Prostate gland (tissue), 2 donors: ENCODE measurements at regions not wholly inside any gene's neighbourhood (a gene's known extent, or its start where the extent isn't known, plus 50 kb on each side); places are given as distances from the start of the nearest gene placed in this dataset.

Experiments used
- DNase-seq: peaks from one replicate; pipeline ENCODE4 v3.0.0-alpha.2; 2019; ENCODE audit warnings: low spot score
- H3K27ac ChIP-seq, 2 donors: fragments of 200-600 bp; sonication (generic); 2 replicates each; pipeline ENCODE4 v1.5.1; 2017 to 2019
- H3K27me3 ChIP-seq: fragments of 200-600 bp; sonication (generic); replicated peaks from 2 replicates; pipeline ENCODE4 v1.5.1; 2019; ENCODE audit not compliant: insufficient read depth
- H3K36me3 ChIP-seq, 2 donors: fragments of 200-600 bp; sonication (generic); 1 replicate in 1 of 2; 2 replicates in 1 of 2; pipeline versions ENCODE4 v1.5.1 to v1.8.1; 2017 to 2019
- H3K4me1 ChIP-seq: fragments of 200-600 bp; sonication (generic); replicated peaks from 2 replicates; pipeline ENCODE4 v1.5.1; 2019
- H3K4me3 ChIP-seq, 2 donors: fragments of 200-600 bp; sonication (generic); 2 replicates each; pipeline ENCODE4 v1.5.1; 2017 to 2019
- H3K9me3 ChIP-seq: fragments of 200-600 bp; sonication (generic); 2 replicates; pipeline ENCODE4 v1.5.1; 2017
- CTCF ChIP-seq, 4 experiments: fragments of 200-600 bp in 2 of 4; fragments of 450-650 bp in 2 of 4; sonication (generic) in 2 of 4; IDR thresholded peaks; 1 replicate in 3 of 4; 2 replicates in 1 of 4; pipeline ENCODE4 v1.5.1; 2016 to 2019; ENCODE audit warnings: antibody characterized with exemption in 4 of 4, mild to moderate bottlenecking in 2 of 4, moderate library complexity in 2 of 4
- POLR2A ChIP-seq: fragments of 450-650 bp; IDR thresholded peaks from one replicate; pipeline ENCODE4 v1.6.1; 2016; ENCODE audit warnings: antibody characterized with exemption, mild to moderate bottlenecking
- POLR2AphosphoS5 ChIP-seq: sonication (generic); formaldehyde crosslinking; IDR thresholded peaks from one replicate; pipeline ENCODE4 v1.6.1; 2017; ENCODE audit warnings: antibody characterized with exemption
- WGBS: methylation state at CpG from one replicate; pipeline ENCODE4 v1.1.5; 2018; 5-methylcytosine and 5-hydroxymethylcytosine counted together
- intact Hi-C: fragments of 100-400 bp; cut with DNase I; formaldehyde crosslinking; loops from one replicate; pipeline ENCODE4 v1.14.2; 2022

DNA sequence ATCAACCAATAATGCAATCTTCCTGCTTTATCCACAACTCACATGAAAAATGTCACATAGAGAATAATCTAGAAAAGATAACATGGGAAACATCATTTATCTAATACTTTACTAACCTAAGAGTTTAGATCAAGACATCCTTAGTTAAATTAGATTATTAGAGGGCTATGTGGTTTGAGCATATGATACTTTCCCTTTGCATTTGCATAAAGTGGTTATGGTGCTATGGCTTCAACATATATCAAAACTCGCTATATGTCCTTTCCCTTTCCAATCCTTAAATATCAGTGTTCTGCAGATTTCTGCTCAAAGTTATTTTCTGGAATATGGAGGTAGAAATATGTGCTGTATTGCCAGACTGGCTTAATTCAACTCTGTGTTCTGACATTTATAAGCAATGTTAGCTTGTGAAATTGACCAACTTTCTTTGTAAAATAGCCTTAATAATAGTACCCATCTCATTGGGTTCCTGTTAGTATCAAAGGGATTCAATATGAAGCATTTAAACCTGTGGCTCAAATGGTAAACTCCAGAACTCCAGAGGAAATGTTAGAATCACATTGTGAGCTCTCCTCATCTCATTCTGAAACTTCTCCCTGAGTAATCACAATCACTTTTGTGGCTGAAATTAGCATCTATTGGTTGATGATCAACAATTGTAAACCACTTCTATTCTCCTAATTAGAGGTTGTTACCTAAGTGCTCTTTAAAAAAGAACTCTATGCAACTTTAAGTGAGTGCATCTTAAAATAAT is 1089.9 kb upstream of the SLC39A10 start:
- TF ChIP-seq POLR2AphosphoS5, result no peak
- TF ChIP-seq CTCF (IDR thresholded peaks at IDR 0.05), result no peak
- no peak for TF ChIP-seq POLR2A
- Histone ChIP-seq H3K4me1 (peaks cover 4% of the 10 kb centered on the region), H3K27ac (no peak overlapping the region), H3K36me3 (no peaks in the 10 kb centered on the region), H3K27me3 (no peaks in the 10 kb centered on the region), H3K9me3 (no peaks in the 10 kb centered on the region), H3K4me3 (no peak overlapping the region)
- intact Hi-C loops, result no loop called here
- 97% methylated on average over 1 of the region's 1 CpG for WGBS
- DNase-seq, result no peak

GRCh38 chr2:194564422-194564821 is 1092.6 kb upstream of the SLC39A10 start:
- 11% methylated on average over 2 of the region's 2 CpGs for WGBS
- TF ChIP-seq CTCF (IDR thresholded peaks at IDR 0.05) (no peak), POLR2AphosphoS5 (no peak)
- H3K27me3 ChIP-seq, result no peaks in the 10 kb centered on the region
- no peaks in the 10 kb centered on the region for H3K9me3 ChIP-seq
- intact Hi-C loops, result no loop called here
- no peak for DNase-seq
- H3K4me3 ChIP-seq, result no peak overlapping the region
- H3K36me3 ChIP-seq, result no peaks in the 10 kb centered on the region
- H3K27ac ChIP-seq, result no peak overlapping the region
- H3K4me1 ChIP-seq, result peaks cover 4% of the 10 kb centered on the region

DNA sequence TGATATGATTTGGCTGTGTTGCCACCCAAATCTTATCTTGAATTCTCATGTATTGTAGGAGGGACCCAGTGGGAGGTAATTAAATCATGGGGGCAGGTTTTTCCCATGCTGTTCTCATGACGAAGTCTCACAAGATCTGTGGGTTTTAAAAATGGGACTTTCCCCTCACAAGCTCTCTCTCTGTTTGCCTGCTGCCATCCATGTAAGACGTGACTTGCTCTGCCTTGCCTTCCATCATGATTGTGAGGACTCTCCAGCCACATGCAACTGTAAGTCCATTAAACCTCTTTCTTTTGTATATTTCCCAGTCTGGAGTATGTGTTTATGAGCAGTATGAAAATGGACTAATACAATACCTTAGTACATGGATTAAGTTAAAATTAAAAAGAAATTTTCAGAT is 1094.7 kb upstream of the SLC39A10 start:
- 84% methylated on average over 2 of the region's 2 CpGs for WGBS
- H3K9me3 ChIP-seq, result no peaks in the 10 kb centered on the region
- intact Hi-C loops, result no loop called here
- H3K27me3 ChIP-seq, result no peaks in the 10 kb centered on the region
- no peak for TF ChIP-seq POLR2A
- TF ChIP-seq CTCF (IDR thresholded peaks at IDR 0.05), result no peak
- TF ChIP-seq POLR2AphosphoS5, result no peak
- H3K36me3 ChIP-seq, result no peaks in the 10 kb centered on the region
- no peaks in the 10 kb centered on the region for H3K4me1 ChIP-seq
- no peak overlapping the region for H3K4me3 ChIP-seq
- H3K27ac ChIP-seq, result no peak overlapping the region
- DNase-seq, result no peak

GRCh38 chr2:194559964-194560363 is 1097.1 kb upstream of the SLC39A10 start:
- Histone ChIP-seq H3K27me3 (no peaks in the 10 kb centered on the region), H3K9me3 (no peaks in the 10 kb centered on the region), H3K4me3 (no peak overlapping the region), H3K4me1 (no peaks in the 10 kb centered on the region), H3K27ac (no peak overlapping the region), H3K36me3 (no peaks in the 10 kb centered on the region)
- WGBS, result 96% methylated on average over 3 of the region's 3 CpGs
- intact Hi-C loops, result no loop called here
- DNase-seq, result no peak
- no peak for TF ChIP-seq POLR2AphosphoS5
- TF ChIP-seq CTCF (IDR thresholded peaks at IDR 0.05), result no peak
- no peak for TF ChIP-seq POLR2A

DNA sequence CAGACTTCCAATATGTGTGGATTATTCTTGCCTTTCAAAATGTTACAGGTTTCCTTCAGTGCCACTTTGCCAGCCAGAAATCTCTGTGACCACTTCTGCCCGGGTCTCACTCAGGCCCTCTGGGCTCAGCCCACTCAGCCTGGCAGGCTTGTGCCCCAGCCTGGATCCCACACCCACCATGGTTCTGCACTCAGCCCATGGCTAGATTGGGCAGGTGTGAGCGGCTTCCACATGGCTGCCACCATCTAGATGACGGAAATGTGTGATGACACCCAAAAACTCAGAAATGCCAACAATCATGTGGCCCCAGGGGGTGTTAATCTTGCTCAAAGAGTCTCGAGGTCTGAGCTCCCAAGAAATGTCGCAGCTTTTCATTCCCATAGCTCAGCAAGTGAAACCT is 1097.5 kb upstream of the SLC39A10 start:
- DNase-seq, result no peak
- TF ChIP-seq POLR2A, result no peak
- no peak for TF ChIP-seq POLR2AphosphoS5
- no peak for TF ChIP-seq CTCF (IDR thresholded peaks at IDR 0.05)
- 90% methylated on average over 5 of the region's 5 CpGs for WGBS

More for the DNA sequence above, 1097.5 kb upstream of the SLC39A10 start:
- no peaks in the 10 kb centered on the region for H3K4me1 ChIP-seq
- no peaks in the 10 kb centered on the region for H3K9me3 ChIP-seq
- H3K4me3 ChIP-seq, result no peak overlapping the region
- H3K27ac ChIP-seq, result no peak overlapping the region
- no peaks in the 10 kb centered on the region for H3K36me3 ChIP-seq
- H3K27me3 ChIP-seq, result no peaks in the 10 kb centered on the region
- intact Hi-C loops, result no loop called here
